Neural progenitor cell (in vitro differentiated cells): ENCODE measurements at regions not wholly inside any gene's neighbourhood (a gene's known extent, or its start where the extent isn't known, plus 50 kb on each side); places are given as distances from the start of the nearest gene placed in this dataset.

Source experiments
- DNase-seq: peaks from one replicate; pipeline ENCODE4 v3.0.0-alpha.2; 2016; ENCODE audit warnings: low spot score
- H2AFZ ChIP-seq: fragments of 200-600 bp; sonication (generic); replicated peaks from 2 replicates; pipeline ENCODE4 v1.6.1; 2016; ENCODE audit warnings: antibody characterized with exemption
- H3F3A ChIP-seq: fragments of 200-600 bp; sonication (generic); 2 replicates; pipeline ENCODE4 v1.6.1; 2016; ENCODE audit warnings: antibody characterized with exemption, low read depth
- H3K27ac ChIP-seq: fragments of 200-600 bp; sonication (generic); 2 replicates; pipeline ENCODE4 v1.5.1; 2016; ENCODE audit warnings: mild to moderate bottlenecking
- H3K27me3 ChIP-seq: fragments of 200-600 bp; sonication (generic); 2 replicates; pipeline ENCODE4 v1.6.1; 2016; ENCODE audit warnings: mild to moderate bottlenecking, moderate library complexity
- H3K36me3 ChIP-seq: fragments of 200-600 bp; sonication (generic); 2 replicates; pipeline ENCODE4 v1.5.1; 2016
- H3K4me1 ChIP-seq: fragments of 200-600 bp; sonication (generic); 2 replicates; pipeline ENCODE4 v1.6.1; 2016; ENCODE audit warnings: mixed run types
- H3K4me2 ChIP-seq: fragments of 200-600 bp; sonication (generic); 2 replicates; pipeline ENCODE4 v1.6.1; 2016
- H3K4me3 ChIP-seq: fragments of 200-600 bp; sonication (generic); 2 replicates; pipeline ENCODE4 v1.5.1; 2016
- H3K79me2 ChIP-seq: fragments of 200-600 bp; sonication (generic); 2 replicates; pipeline ENCODE4 v1.6.1; 2016; ENCODE audit warnings: low read depth
- H3K9ac ChIP-seq: fragments of 200-600 bp; sonication (generic); 2 replicates; pipeline ENCODE4 v1.6.1; 2016
- H3K9me3 ChIP-seq: fragments of 200-600 bp; sonication (generic); 2 replicates; pipeline ENCODE4 v1.5.1; 2016; ENCODE audit warnings: low read depth
- H4K20me1 ChIP-seq: fragments of 200-600 bp; sonication (generic); 2 replicates; pipeline ENCODE4 v1.6.1; 2016; ENCODE audit warnings: low read depth
- H3K27ac Mint-ChIP-seq: 3 replicates; pipeline ENCODE4 v1.8.0; 2021; ENCODE audit warnings: mixed read lengths
- H3K27me3 Mint-ChIP-seq: 2 replicates; pipeline ENCODE4 v1.8.0; 2022; ENCODE audit warnings: low read depth, mild to moderate bottlenecking, inconsistent platforms, moderate library complexity, mixed read lengths; ENCODE audit not compliant: insufficient read depth
- H3K36me3 Mint-ChIP-seq: 3 replicates; pipeline ENCODE4 v1.8.0; 2021; ENCODE audit warnings: mixed read lengths
- H3K4me1 Mint-ChIP-seq: 3 replicates; pipeline ENCODE4 v1.8.0; 2021; ENCODE audit warnings: mixed read lengths
- H3K4me3 Mint-ChIP-seq: 3 replicates; pipeline ENCODE4 v1.8.0; 2021; ENCODE audit warnings: mild to moderate bottlenecking, moderate library complexity, mixed read lengths
- H3K9me3 Mint-ChIP-seq: 3 replicates; pipeline ENCODE4 v1.8.0; 2020; ENCODE audit warnings: mixed read lengths
- EZH2 ChIP-seq: fragments of 200-600 bp; sonication (generic); IDR thresholded peaks from 2 replicates; pipeline ENCODE4 v1.6.1; 2017; ENCODE audit warnings: antibody characterized with exemption, mild to moderate bottlenecking, moderate library complexity
- EZH2phosphoT487 ChIP-seq: fragments of 200-600 bp; sonication (generic); IDR thresholded peaks from 2 replicates; pipeline ENCODE4 v1.6.1; 2017; ENCODE audit warnings: antibody characterized with exemption
- TF ChIP-seq, protein P1 (sequence below): fragments of 200-600 bp; sonication (generic); IDR thresholded peaks from 2 replicates; pipeline ENCODE4 v1.5.1; 2017; ENCODE audit warnings: antibody characterized with exemption, mild to moderate bottlenecking

DNA sequence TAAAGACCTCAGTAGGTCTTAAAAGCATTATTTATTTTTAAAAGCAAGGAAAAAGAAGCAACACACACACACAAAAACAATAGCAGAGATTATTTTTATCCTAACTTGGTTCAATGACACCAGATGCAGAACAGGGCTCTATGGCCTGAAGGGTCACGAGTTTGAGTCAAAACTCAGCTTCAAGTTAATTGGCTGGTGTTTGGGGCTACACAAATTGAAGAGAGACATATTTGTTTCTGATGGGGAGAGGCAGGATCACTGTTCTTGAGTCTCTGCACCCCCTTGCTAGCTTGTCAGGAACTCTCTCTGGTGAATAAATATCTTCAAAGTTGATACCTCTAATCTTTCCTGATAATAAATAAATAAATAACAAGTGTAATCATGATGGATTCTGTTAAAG lies 466.1 kb downstream of the PRKD1 start:
- DNase-seq: no peak
- Mint-ChIP-seq H3K4me3 (no peak overlapping the region), H3K36me3 (no peaks in the 10 kb centered on the region), H3K27ac (no peak overlapping the region), H3K4me1 (peaks cover 41% of the 10 kb centered on the region), H3K27me3 (no peaks in the 10 kb centered on the region), H3K9me3 (no peaks in the 10 kb centered on the region)
- no peaks in the 10 kb centered on the region for H3K79me2 ChIP-seq
- no peaks in the 10 kb centered on the region for H3K36me3 ChIP-seq
- H3K4me2 ChIP-seq: no peak overlapping the region
- no peak overlapping the region for H3K4me3 ChIP-seq
- TF ChIP-seq EZH2phosphoT487 (no peak), EZH2 (no peak)
- TF ChIP-seq, protein P1, sequence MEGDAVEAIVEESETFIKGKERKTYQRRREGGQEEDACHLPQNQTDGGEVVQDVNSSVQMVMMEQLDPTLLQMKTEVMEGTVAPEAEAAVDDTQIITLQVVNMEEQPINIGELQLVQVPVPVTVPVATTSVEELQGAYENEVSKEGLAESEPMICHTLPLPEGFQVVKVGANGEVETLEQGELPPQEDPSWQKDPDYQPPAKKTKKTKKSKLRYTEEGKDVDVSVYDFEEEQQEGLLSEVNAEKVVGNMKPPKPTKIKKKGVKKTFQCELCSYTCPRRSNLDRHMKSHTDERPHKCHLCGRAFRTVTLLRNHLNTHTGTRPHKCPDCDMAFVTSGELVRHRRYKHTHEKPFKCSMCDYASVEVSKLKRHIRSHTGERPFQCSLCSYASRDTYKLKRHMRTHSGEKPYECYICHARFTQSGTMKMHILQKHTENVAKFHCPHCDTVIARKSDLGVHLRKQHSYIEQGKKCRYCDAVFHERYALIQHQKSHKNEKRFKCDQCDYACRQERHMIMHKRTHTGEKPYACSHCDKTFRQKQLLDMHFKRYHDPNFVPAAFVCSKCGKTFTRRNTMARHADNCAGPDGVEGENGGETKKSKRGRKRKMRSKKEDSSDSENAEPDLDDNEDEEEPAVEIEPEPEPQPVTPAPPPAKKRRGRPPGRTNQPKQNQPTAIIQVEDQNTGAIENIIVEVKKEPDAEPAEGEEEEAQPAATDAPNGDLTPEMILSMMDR: no peak
- no peaks in the 10 kb centered on the region for H3K27me3 ChIP-seq
- H2AFZ ChIP-seq: no peak overlapping the region
- peak overlapping the region; percentile 6 for H3K27ac ChIP-seq
- H3K9me3 ChIP-seq: no peaks in the 10 kb centered on the region
- H4K20me1 ChIP-seq: no peaks in the 10 kb centered on the region
- H3F3A ChIP-seq: peaks cover 10% of the 10 kb centered on the region
- peaks cover 50% of the 10 kb centered on the region for H3K4me1 ChIP-seq
- H3K9ac ChIP-seq: no peak overlapping the region

DNA sequence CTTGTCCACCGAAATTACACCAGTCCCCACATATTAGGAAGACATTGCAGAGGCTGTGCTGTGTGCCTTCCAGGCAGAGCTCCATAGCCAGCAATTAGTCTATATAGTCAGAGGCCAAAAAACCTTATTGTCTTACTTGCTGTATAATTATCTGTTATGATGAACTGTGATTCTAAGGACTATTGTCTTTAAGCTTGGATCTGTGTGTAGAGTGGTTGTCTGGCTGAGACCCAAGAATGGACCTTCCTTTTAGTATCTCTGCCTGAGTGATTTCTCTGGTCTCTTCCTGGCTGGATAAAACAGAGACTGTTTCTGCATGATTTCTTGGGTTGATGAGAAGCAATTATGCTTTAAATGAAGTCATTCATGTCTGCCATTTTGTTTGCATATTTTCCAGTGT lies 465.3 kb downstream of the PRKD1 start:
- Histone ChIP-seq H3K4me3 (no peak overlapping the region), H4K20me1 (no peaks in the 10 kb centered on the region), H3K79me2 (no peaks in the 10 kb centered on the region), H3K27ac (no peak overlapping the region), H3K27me3 (no peaks in the 10 kb centered on the region), H3K9ac (no peak overlapping the region), H3K4me1 (peaks cover 50% of the 10 kb centered on the region), H3F3A (peaks cover 10% of the 10 kb centered on the region), H3K36me3 (no peaks in the 10 kb centered on the region), H2AFZ (no peak overlapping the region), H3K4me2 (no peak overlapping the region), H3K9me3 (no peaks in the 10 kb centered on the region)
- Mint-ChIP-seq H3K36me3 (no peaks in the 10 kb centered on the region), H3K9me3 (no peaks in the 10 kb centered on the region), H3K27ac (no peak overlapping the region), H3K27me3 (no peaks in the 10 kb centered on the region), H3K4me3 (no peak overlapping the region), H3K4me1 (peaks cover 41% of the 10 kb centered on the region)
- TF ChIP-seq EZH2 (no peak), EZH2phosphoT487 (no peak)
- TF ChIP-seq, protein P1: no peak
- DNase-seq: no peak

DNA sequence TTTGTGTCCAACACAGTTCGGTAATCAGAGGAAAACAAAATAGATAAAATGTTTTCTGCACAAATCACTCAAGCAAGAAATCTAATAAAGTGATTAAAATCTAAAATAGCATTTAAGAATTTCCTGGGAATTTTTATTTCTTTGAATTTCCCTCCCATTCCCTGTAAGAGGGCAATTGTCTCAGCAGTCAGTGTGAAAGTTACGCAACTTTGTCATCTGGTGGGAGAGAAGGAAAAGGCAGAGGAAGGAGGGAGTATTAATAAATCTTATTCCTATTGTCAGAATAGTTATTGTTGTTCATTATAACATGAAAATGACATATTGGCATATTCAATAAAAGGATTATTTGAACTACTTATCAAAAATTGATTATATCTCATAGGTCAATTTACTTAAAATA lies 464.9 kb downstream of the PRKD1 start:
- Histone ChIP-seq H3K27me3 (no peaks in the 10 kb centered on the region), H3K27ac (no peak overlapping the region), H3K36me3 (no peaks in the 10 kb centered on the region), H3F3A (peaks cover 10% of the 10 kb centered on the region), H3K9ac (no peak overlapping the region), H4K20me1 (no peaks in the 10 kb centered on the region), H3K4me3 (no peak overlapping the region), H3K9me3 (no peaks in the 10 kb centered on the region), H3K79me2 (no peaks in the 10 kb centered on the region), H3K4me2 (no peak overlapping the region), H3K4me1 (peaks cover 50% of the 10 kb centered on the region), H2AFZ (no peak overlapping the region)
- TF ChIP-seq, protein P1: no peak
- no peak for TF ChIP-seq EZH2
- TF ChIP-seq EZH2phosphoT487: no peak
- Mint-ChIP-seq H3K4me1 (peaks cover 41% of the 10 kb centered on the region), H3K27me3 (no peaks in the 10 kb centered on the region), H3K4me3 (no peak overlapping the region), H3K27ac (no peak overlapping the region), H3K9me3 (no peaks in the 10 kb centered on the region), H3K36me3 (no peaks in the 10 kb centered on the region)
- no peak for DNase-seq
